ENCODE measurements at regions not wholly inside any gene's neighbourhood (a gene's known extent, or its start where the extent isn't known, plus 50 kb on each side); places are given as distances from the start of the nearest gene placed in this dataset.

GRCh38 chr2:221170548-221170947 is 401.6 kb downstream of the EPHA4 start:
- Histone ChIP-seq H3K4me3 (ENCODE audit: low read length) (no peak overlapping the region), H3K9ac (ENCODE audit: low read length) (no peak overlapping the region), H3K9me2 (ENCODE audit: insufficient read depth, low read length) (no peaks in the 10 kb centered on the region), H3K79me2 (replicated peaks; ENCODE audit: insufficient read depth, low read length) (no peaks in the 10 kb centered on the region), H3K9me3 (ENCODE audit: low read length) (no peaks in the 10 kb centered on the region), H3K4me2 (ENCODE audit: low read length) (no peak overlapping the region), H3K36me3 (ENCODE audit: insufficient read depth, low read length) (no peaks in the 10 kb centered on the region), H3K27me3 (ENCODE audit: insufficient read depth, low read depth, low read length) (no peaks in the 10 kb centered on the region), H2AFZ (ENCODE audit: low read depth, low read length) (no peak overlapping the region), H3K27ac (ENCODE audit: low read length) (no peak overlapping the region), H3F3A (ENCODE audit: insufficient read depth, low read length, poor library complexity, severe bottlenecking) (no peaks in the 10 kb centered on the region), H4K20me1 (ENCODE audit: insufficient read depth) (no peaks in the 10 kb centered on the region)
- TF ChIP-seq EP300 (conservative IDR thresholded peaks at IDR 0.05; ENCODE audit: poor library complexity, severe bottlenecking) (no peak), RAD21 (conservative IDR thresholded peaks at IDR 0.05) (no peak)

GRCh38 chr2:221176667-221177066 is 395.4 kb downstream of the EPHA4 start:
- H3K27me3 ChIP-seq (ENCODE audit: insufficient read depth, low read depth, low read length) = no peaks in the 10 kb centered on the region
- H3K4me3 ChIP-seq (ENCODE audit: low read length) = no peak overlapping the region
- TF ChIP-seq MXI1 (conservative IDR thresholded peaks at IDR 0.05; ENCODE audit: poor library complexity, severe bottlenecking) = no peak
- H3K9ac ChIP-seq (ENCODE audit: low read length) = no peak overlapping the region
- no peak overlapping the region for H2AFZ ChIP-seq (ENCODE audit: low read depth, low read length)
- no peak overlapping the region for H3K27ac ChIP-seq (ENCODE audit: low read length)
- no peaks in the 10 kb centered on the region for H3K9me2 ChIP-seq (ENCODE audit: insufficient read depth, low read length)
- H3K4me2 ChIP-seq (ENCODE audit: low read length) = no peak overlapping the region
- H3K79me2 ChIP-seq (replicated peaks; ENCODE audit: insufficient read depth, low read length) = no peaks in the 10 kb centered on the region
- H4K20me1 ChIP-seq (ENCODE audit: insufficient read depth) = no peaks in the 10 kb centered on the region
- H3K36me3 ChIP-seq (ENCODE audit: insufficient read depth, low read length) = no peaks in the 10 kb centered on the region
- H3F3A ChIP-seq (ENCODE audit: insufficient read depth, low read length, poor library complexity, severe bottlenecking) = no peaks in the 10 kb centered on the region
- no peaks in the 10 kb centered on the region for H3K9me3 ChIP-seq (ENCODE audit: low read length)

- Histone ChIP-seq H3K9me3 (ENCODE audit: low read length) (no peaks in the 10 kb centered on the region), H3K4me3 (ENCODE audit: low read length) (no peak overlapping the region), H3K4me2 (ENCODE audit: low read length) (no peak overlapping the region), H3K27me3 (ENCODE audit: insufficient read depth, low read depth, low read length) (no peaks in the 10 kb centered on the region), H3F3A (ENCODE audit: insufficient read depth, low read length, poor library complexity, severe bottlenecking) (no peaks in the 10 kb centered on the region), H3K79me2 (replicated peaks; ENCODE audit: insufficient read depth, low read length) (no peaks in the 10 kb centered on the region), H4K20me1 (ENCODE audit: insufficient read depth) (no peaks in the 10 kb centered on the region), H3K9ac (ENCODE audit: low read length) (no peak overlapping the region), H3K27ac (ENCODE audit: low read length) (no peak overlapping the region), H2AFZ (ENCODE audit: low read depth, low read length) (no peak overlapping the region), H3K36me3 (ENCODE audit: insufficient read depth, low read length) (no peaks in the 10 kb centered on the region), H3K9me2 (ENCODE audit: insufficient read depth, low read length) (no peaks in the 10 kb centered on the region)
- TF ChIP-seq SMC3 (conservative IDR thresholded peaks at IDR 0.05; ENCODE audit: poor library complexity) (no peak), CTCF (IDR thresholded peaks at IDR 0.05; ENCODE audit: poor library complexity, severe bottlenecking) (no peak), TAF1 (IDR thresholded peaks at IDR 0.05; ENCODE audit: low read depth) (no peak), EZH2 (IDR thresholded peaks at IDR 0.05; ENCODE audit: borderline replicate concordance, insufficient read depth, low read length, poor library complexity, severe bottlenecking) (no peak), MXI1 (conservative IDR thresholded peaks at IDR 0.05; ENCODE audit: poor library complexity, severe bottlenecking) (no peak), EP300 (conservative IDR thresholded peaks at IDR 0.05; ENCODE audit: poor library complexity, severe bottlenecking) (no peak), RAD21 (conservative IDR thresholded peaks at IDR 0.05) (no peak), REST (IDR thresholded peaks at IDR 0.05; ENCODE audit: borderline replicate concordance) (no peak), POLR2AphosphoS5 (IDR thresholded peaks at IDR 0.05) (no peak)
These were observed 394.0 kb downstream of the EPHA4 start for GRCh38 chr2:221178139-221178538.
